PC-9 (cell line): ENCODE measurements at regions not wholly inside any gene's neighbourhood (a gene's known extent, or its start where the extent isn't known, plus 50 kb on each side); places are given as distances from the start of the nearest gene placed in this dataset.

Experiments
- EZH2 ChIP-seq: fragments of 200-600 bp; sonication (generic); IDR thresholded peaks from 2 replicates; pipeline ENCODE4 v1.8.0; 2017; ENCODE audit warnings: antibody characterized with exemption, low read depth
- TF ChIP-seq, protein P1 (sequence below): fragments of 200-600 bp; sonication (generic); conservative IDR thresholded peaks from 2 replicates; pipeline ENCODE4 v1.6.1; 2017; ENCODE audit warnings: mixed run types, antibody characterized with exemption, mild to moderate bottlenecking, moderate library complexity

DNA sequence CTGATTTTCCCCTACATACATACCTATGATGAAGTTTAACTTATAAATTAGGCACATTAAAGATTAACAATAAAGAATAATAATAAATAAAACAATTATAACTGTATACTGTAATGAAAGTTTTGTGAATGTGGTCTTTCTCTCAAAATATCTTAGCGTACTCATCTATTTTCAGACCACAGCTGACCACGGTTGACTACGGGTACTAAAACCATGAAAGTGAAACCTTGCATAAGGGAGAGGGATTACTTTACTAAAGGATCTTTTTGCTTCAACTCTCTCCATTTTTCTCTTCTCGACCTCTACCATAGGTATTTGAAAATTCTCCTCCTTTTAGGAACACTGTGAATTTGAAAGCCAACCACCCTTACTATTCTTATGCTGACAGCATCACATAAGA lies 475.5 kb downstream of the CETN3 start:
- TF ChIP-seq, protein P1, sequence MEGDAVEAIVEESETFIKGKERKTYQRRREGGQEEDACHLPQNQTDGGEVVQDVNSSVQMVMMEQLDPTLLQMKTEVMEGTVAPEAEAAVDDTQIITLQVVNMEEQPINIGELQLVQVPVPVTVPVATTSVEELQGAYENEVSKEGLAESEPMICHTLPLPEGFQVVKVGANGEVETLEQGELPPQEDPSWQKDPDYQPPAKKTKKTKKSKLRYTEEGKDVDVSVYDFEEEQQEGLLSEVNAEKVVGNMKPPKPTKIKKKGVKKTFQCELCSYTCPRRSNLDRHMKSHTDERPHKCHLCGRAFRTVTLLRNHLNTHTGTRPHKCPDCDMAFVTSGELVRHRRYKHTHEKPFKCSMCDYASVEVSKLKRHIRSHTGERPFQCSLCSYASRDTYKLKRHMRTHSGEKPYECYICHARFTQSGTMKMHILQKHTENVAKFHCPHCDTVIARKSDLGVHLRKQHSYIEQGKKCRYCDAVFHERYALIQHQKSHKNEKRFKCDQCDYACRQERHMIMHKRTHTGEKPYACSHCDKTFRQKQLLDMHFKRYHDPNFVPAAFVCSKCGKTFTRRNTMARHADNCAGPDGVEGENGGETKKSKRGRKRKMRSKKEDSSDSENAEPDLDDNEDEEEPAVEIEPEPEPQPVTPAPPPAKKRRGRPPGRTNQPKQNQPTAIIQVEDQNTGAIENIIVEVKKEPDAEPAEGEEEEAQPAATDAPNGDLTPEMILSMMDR, result no peak
- TF ChIP-seq EZH2, result no peak
